HG03064 (cell line): ENCODE measurements at regions not wholly inside any gene's neighbourhood (a gene's known extent, or its start where the extent isn't known, plus 50 kb on each side); places are given as distances from the start of the nearest gene placed in this dataset.

Experiments used
- ATAC-seq: cut with Tn5 transposase; IDR thresholded peaks from one replicate; pipeline ENCODE4 v1.9.1; 2021; ENCODE audit warnings: low read depth; ENCODE audit not compliant: unreplicated experiment

GRCh38 chr2:58649756-58650155 lies 408.6 kb upstream of the FANCL start:
- ATAC-seq: no peak

GRCh38 chr2:58645017-58645416 lies 403.9 kb upstream of the FANCL start:
- no peak for ATAC-seq

GRCh38 chr2:58644451-58644850 lies 403.3 kb upstream of the FANCL start:
- ATAC-seq: no peak

GRCh38 chr2:58641001-58641400 lies 399.9 kb upstream of the FANCL start:
- no peak for ATAC-seq

- no peak for ATAC-seq
These were observed 398.9 kb upstream of the FANCL start for GRCh38 chr2:58640042-58640441.

- no peak for ATAC-seq
These were observed 397.2 kb upstream of the FANCL start for GRCh38 chr2:58638256-58638805.

- no peak for ATAC-seq
These were observed 395.7 kb upstream of the FANCL start for GRCh38 chr2:58636872-58637271.

- no peak for ATAC-seq
These were observed 394.8 kb upstream of the FANCL start for GRCh38 chr2:58635801-58636375.

GRCh38 chr2:58634653-58635370 lies 393.7 kb upstream of the FANCL start:
- ATAC-seq: no peak

- no peak for ATAC-seq
These were observed 392.7 kb upstream of the FANCL start for GRCh38 chr2:58633613-58634365.

- no peak for ATAC-seq
These were observed 390.9 kb upstream of the FANCL start for GRCh38 chr2:58631986-58632385.

GRCh38 chr2:58629545-58630119 lies 388.5 kb upstream of the FANCL start:
- no peak for ATAC-seq

- no peak for ATAC-seq
These were observed 379.8 kb upstream of the FANCL start for GRCh38 chr2:58620896-58621295.

GRCh38 chr2:58620093-58620492 lies 379.0 kb upstream of the FANCL start:
- ATAC-seq: no peak

GRCh38 chr2:58616961-58617360 lies 375.8 kb upstream of the FANCL start:
- no peak for ATAC-seq

GRCh38 chr2:58614219-58614618 lies 373.1 kb upstream of the FANCL start:
- no peak for ATAC-seq

GRCh38 chr2:58612973-58613372 lies 371.8 kb upstream of the FANCL start:
- no peak for ATAC-seq

GRCh38 chr2:58609326-58609725 lies 368.2 kb upstream of the FANCL start:
- no peak for ATAC-seq

- no peak for ATAC-seq
These were observed 367.0 kb upstream of the FANCL start for GRCh38 chr2:58608146-58608545.

GRCh38 chr2:58607448-58607847 lies 366.3 kb upstream of the FANCL start:
- ATAC-seq: no peak

GRCh38 chr2:58606799-58607198 lies 365.7 kb upstream of the FANCL start:
- no peak for ATAC-seq
